Activated CD4-positive, alpha-beta T cell treated with anti-CD3 and anti-CD28 coated beads, Interleukin-2, amount 50 U/mL, for 4 hours (primary cell): ENCODE measurements at regions not wholly inside any gene's neighbourhood (a gene's known extent, or its start where the extent isn't known, plus 50 kb on each side); places are given as distances from the start of the nearest gene placed in this dataset.

Experiments
- DNase-seq, 2 experiments: peaks; one replicate each; pipeline ENCODE4 v3.0.0-alpha.2; 2020

DNA sequence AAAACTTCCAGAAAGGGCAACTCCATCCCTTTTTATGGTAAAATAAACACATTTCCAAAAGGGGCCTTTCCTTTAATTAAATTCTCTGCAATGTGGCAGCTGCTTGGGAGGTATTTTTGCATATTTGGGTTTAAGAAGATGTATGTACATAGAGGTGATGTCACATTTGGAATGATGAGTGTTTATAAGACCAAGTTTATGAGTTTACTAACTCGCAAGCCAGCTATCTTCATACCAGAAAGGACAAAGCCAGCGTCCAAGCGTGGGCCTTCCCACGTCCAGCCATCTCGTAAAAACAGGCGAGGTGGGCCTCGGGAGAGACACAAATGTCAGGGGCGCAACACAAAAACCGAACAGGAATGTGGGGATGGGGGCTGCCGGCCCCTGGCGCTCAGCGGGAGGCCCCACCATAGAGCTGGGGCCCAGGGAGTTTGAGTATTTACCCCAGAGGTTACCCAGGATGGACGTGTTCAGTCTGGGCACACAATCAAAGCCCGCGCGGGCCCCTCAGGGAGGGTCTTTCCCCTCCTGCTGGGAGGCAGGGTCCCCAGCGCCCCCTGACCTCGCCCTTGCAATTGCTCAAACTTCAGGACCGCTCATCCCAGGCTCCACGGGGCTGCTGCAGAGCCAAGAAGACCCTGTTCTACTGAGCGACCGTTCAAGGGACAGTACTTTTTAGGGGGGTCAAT lies 137.3 kb downstream of the TWIST2 start:
- no peak for DNase-seq

- DNase-seq = no peak
Observed at GRCh38 chr2:238985931-238986446, 138.1 kb downstream of the TWIST2 start.

- no peak for DNase-seq
Observed at GRCh38 chr2:238986491-238987351, 138.8 kb downstream of the TWIST2 start.

GRCh38 chr2:238987352-238987981 lies 139.6 kb downstream of the TWIST2 start:
- DNase-seq = no peak

GRCh38 chr2:238988105-238988504 lies 140.2 kb downstream of the TWIST2 start:
- no peak for DNase-seq

DNA sequence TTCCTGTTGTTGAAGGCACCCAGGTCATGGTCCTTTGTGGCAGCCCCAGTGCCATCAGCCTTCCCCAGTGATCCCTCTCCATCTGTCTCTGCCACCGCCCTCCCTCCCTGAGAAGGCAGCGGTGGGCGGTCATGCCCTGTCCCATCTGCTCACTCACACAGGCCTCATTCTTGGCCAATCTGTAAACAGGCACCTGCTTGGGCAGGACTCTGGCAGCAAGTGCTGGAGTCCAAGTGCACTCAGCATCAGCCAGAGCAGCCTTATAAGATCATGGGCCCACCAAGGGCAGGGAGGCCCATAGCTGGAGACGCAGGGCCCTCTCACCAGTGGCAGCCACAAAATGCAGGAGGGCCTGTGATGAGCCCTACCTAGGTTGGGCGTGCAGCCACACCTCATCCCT lies 140.9 kb downstream of the TWIST2 start:
- no peak for DNase-seq

- DNase-seq = no peak
Observed at GRCh38 chr2:238989484-238989883, 141.6 kb downstream of the TWIST2 start.

DNA sequence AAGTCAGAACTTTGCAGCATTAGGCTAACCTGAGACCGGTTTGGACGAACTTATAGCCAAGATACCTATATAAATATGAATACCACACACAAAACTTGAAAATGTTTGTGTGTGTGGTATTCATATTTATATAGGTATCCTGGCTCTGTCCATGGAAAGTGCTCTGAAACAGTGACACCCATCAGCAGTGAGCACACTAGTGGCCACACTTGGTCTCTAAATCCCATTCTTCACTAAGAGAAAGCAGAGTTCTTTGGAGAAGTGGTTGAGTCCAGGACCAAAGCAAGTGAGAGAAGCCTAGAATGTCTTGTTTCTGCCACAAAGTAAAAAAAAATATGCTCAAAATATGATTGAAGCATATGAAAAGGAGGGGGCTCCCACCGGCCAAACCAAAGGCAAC lies 146.5 kb downstream of the TWIST2 start:
- DNase-seq = no peak

DNA sequence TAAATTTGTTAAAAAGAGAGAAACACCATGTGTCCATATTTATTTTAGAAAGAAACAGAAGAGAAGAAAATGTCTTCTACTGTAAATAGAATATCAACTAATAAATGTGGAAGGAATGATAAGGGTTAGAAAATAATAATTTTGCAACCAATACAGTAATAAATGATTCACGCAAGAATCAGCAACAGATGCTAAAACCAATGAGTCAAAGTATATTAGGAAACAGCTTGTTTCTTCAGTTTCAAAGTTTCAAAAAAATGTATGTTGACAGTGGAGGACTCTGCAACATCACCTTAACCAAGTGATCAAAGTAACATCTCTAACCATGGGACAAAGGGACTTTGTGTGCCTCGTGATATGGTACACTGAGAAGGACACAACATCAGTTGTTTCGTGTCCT lies 147.0 kb downstream of the TWIST2 start:
- DNase-seq = no peak

GRCh38 chr2:238995634-238996033 lies 147.7 kb downstream of the TWIST2 start:
- DNase-seq = no peak

DNA sequence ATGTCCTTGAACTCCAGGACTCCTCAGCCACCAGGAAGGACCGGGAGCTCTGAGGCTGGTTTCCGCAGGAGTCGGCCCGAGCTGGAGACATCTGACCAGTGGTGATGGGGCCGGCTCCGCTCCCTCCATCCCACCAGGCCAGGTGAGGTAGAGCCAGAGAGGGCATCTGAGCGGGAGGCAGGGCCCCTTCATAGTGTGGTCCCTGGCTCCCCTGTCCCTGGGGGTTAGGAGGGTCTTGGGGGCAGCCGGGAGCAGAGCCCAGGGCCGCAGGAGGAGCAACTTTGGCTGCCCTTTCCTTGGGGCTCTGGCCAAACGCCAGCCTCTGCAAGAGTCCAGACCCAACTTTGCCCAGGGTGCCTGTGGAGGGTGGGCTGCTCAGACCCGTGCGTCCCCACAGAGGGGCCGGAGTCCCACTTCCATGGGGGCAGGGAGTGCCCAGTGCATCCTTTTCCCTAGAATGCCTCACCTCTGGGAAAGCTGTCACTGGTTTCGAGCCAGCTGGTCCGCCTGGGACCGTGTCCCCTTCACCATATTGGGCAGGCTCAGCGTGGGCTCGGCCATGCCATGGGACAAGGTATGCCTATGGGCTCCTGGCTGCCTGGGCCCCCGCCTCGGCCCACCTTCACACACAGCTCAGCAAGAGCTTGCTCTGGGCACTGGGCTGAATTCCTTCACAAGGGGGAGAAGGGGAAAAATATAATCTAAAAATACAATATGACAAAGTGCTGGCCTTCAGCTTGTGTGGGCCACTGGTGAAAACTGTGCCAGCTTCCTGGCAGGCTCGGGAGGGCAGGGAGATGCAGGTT lies 148.6 kb downstream of the TWIST2 start:
- DNase-seq = no peak

DNA sequence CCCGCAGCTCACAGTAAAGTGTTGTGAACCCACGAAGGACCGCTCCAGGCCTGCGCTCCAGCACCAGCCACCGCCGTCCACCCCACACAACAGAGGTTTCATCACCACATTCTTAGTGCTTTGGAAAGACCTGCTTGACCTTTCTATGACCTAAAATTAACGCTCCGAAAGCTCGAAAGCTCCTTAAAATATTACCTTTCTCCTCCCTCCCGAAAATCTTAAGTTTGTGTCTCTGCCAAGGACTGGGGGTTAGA lies 149.2 kb downstream of the TWIST2 start:
- no peak for DNase-seq

DNA sequence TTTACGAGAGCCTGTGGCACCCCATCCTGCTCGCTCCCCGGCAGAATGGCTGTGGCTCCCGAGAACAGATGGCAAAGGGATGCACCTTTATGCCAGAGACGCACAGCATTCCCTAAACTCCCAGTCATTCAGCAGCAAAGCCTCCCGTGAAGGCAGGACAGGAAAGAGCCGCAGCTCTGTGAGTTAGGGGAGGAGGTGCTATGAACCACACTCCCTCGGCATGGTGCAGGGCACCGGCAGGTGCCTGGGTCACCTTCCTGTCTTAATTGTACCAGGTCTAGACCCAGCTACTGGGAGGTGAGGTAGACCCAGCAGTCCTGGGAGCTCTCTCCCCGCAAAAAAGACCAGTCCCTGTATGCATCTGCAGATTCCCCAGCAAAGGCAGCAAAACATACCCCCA lies 149.8 kb downstream of the TWIST2 start:
- DNase-seq = no peak
